Mammary epithelial cell (primary cell): ENCODE measurements at regions not wholly inside any gene's neighbourhood (a gene's known extent, or its start where the extent isn't known, plus 50 kb on each side); places are given as distances from the start of the nearest gene placed in this dataset.

Experiments used
- EZH2 ChIP-seq: IDR thresholded peaks from 2 replicates; pipeline ENCODE4 v1.6.1; 2012; ENCODE audit warnings: low read length, inconsistent platforms, borderline replicate concordance
- TF ChIP-seq, protein P1 (sequence below), 2 donors: IDR thresholded peaks in 1 of 2; conservative IDR thresholded peaks in 1 of 2; 2 replicates each; pipeline ENCODE4 v1.5.1; 2011 to 2012; ENCODE audit warnings: inconsistent platforms in 2 of 2, low read length in 2 of 2, mild to moderate bottlenecking in 2 of 2, control low read depth in 1 of 2, low read depth in 1 of 2; ENCODE audit not compliant: insufficient read depth in 1 of 2; ENCODE audit errors: extremely low read depth in 1 of 2

- TF ChIP-seq EZH2: no peak
- TF ChIP-seq, protein P1, sequence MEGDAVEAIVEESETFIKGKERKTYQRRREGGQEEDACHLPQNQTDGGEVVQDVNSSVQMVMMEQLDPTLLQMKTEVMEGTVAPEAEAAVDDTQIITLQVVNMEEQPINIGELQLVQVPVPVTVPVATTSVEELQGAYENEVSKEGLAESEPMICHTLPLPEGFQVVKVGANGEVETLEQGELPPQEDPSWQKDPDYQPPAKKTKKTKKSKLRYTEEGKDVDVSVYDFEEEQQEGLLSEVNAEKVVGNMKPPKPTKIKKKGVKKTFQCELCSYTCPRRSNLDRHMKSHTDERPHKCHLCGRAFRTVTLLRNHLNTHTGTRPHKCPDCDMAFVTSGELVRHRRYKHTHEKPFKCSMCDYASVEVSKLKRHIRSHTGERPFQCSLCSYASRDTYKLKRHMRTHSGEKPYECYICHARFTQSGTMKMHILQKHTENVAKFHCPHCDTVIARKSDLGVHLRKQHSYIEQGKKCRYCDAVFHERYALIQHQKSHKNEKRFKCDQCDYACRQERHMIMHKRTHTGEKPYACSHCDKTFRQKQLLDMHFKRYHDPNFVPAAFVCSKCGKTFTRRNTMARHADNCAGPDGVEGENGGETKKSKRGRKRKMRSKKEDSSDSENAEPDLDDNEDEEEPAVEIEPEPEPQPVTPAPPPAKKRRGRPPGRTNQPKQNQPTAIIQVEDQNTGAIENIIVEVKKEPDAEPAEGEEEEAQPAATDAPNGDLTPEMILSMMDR (conservative IDR thresholded peaks at IDR 0.05 in 1 of 2, IDR thresholded peaks at IDR 0.05 in 1 of 2; ENCODE audit: extremely low read depth in 1 of 2, insufficient read depth in 1 of 2, low read depth in 1 of 2, low read length in 2 of 2): no peak
Measured at GRCh38 chr9:7490317-7491108, 309.1 kb downstream of the DMAC1 start.
